Activated CD8-positive, alpha-beta T cell treated with anti-CD3 and anti-CD28 coated beads for 36 hours (primary cell): ENCODE measurements at regions not wholly inside any gene's neighbourhood (a gene's known extent, or its start where the extent isn't known, plus 50 kb on each side); places are given as distances from the start of the nearest gene placed in this dataset.

Experiments
- ATAC-seq: fragments of 200-7000 bp; cut with Tn5 transposase; one replicate; pipeline ENCODE4 v1.10.0; 2021; ENCODE audit warnings: mild to moderate bottlenecking, moderate library complexity
- CTCF ChIA-PET: fragments of 350-600 bp; sonication (Branson Sonifier 250); formaldehyde crosslinking; loops from one replicate; lab custom pipeline; 2021; ENCODE audit warnings: antibody characterized with exemption; lab: Charles Lee
- POLR2A ChIA-PET: fragments of 350-600 bp; sonication (Branson Sonifier 250); formaldehyde crosslinking; loops from one replicate; lab custom pipeline; 2021; ENCODE audit warnings: antibody characterized with exemption; lab: Charles Lee
- DNase-seq: peaks from one replicate; pipeline ENCODE4 v3.0.0-alpha.2; 2020
- H3K27ac Mint-ChIP-seq: one replicate; pipeline ENCODE4 v1.8.0; 2021; ENCODE audit warnings: mild to moderate bottlenecking, mixed read lengths
- H3K27me3 Mint-ChIP-seq: one replicate; pipeline ENCODE4 v1.8.0; 2021; ENCODE audit warnings: mixed read lengths
- H3K36me3 Mint-ChIP-seq: one replicate; pipeline ENCODE4 v1.8.0; 2021; ENCODE audit warnings: low read depth, mixed read lengths
- H3K4me1 Mint-ChIP-seq: one replicate; pipeline ENCODE4 v1.8.0; 2021; ENCODE audit warnings: low read depth, mixed read lengths
- H3K4me3 Mint-ChIP-seq: one replicate; pipeline ENCODE4 v1.8.0; 2021; ENCODE audit warnings: mild to moderate bottlenecking, moderate library complexity, mixed read lengths
- H3K9me3 Mint-ChIP-seq: one replicate; pipeline ENCODE4 v1.8.0; 2021; ENCODE audit warnings: mixed read lengths
- CTCF ChIP-seq: fragments of 200-600 bp; IDR thresholded peaks from one replicate; pipeline ENCODE4 v1.8.0; 2022; ENCODE audit warnings: antibody characterized with exemption, mild to moderate bottlenecking
- intact Hi-C: fragments of 100-400 bp; cut with micrococcal nuclease; formaldehyde crosslinking; loops from one replicate; pipeline ENCODE4 v1.10.0; 2022

GRCh38 chr15:56813995-56814394 is 80.7 kb upstream of the ZNF280D start:
- no peaks in the 10 kb centered on the region for H3K4me1 Mint-ChIP-seq
- DNase-seq (no peak), ATAC-seq (no peak)
- no peak for TF ChIP-seq CTCF
- H3K27me3 Mint-ChIP-seq = no peaks in the 10 kb centered on the region
- intact Hi-C loops = no loop called here
- ChIA-PET POLR2A (no interaction called here), CTCF (no interaction called here)
- H3K4me3 Mint-ChIP-seq = no peak overlapping the region
- peaks cover 7% of the 10 kb centered on the region for H3K9me3 Mint-ChIP-seq
- H3K36me3 Mint-ChIP-seq = no peaks in the 10 kb centered on the region
- H3K27ac Mint-ChIP-seq = no peak overlapping the region

- ChIA-PET CTCF (interaction anchor here (1.3 kb wide), 1 partner anchor 9 kb away, joined by 4 read pairs; no protein-coding TSS in a partner anchor), POLR2A (no interaction called here)
- Mint-ChIP-seq H3K27ac (no peak overlapping the region), H3K27me3 (no peaks in the 10 kb centered on the region), H3K9me3 (peaks cover 15% of the 10 kb centered on the region), H3K36me3 (no peaks in the 10 kb centered on the region), H3K4me3 (no peak overlapping the region), H3K4me1 (no peaks in the 10 kb centered on the region)
- DNase-seq (no peak), ATAC-seq (no peak)
- intact Hi-C loops = no loop called here
- no peak for TF ChIP-seq CTCF
Measured at GRCh38 chr15:56812961-56813360, 79.7 kb upstream of the ZNF280D start.

GRCh38 chr15:56812221-56812620 is 78.9 kb upstream of the ZNF280D start:
- ATAC-seq (no peak), DNase-seq (no peak)
- no peaks in the 10 kb centered on the region for H3K36me3 Mint-ChIP-seq
- POLR2A ChIA-PET = interaction anchor here (0.5 kb wide), 1 partner anchor 178 kb away, joined by 5 read pairs; no protein-coding TSS in a partner anchor
- no peaks in the 10 kb centered on the region for H3K4me1 Mint-ChIP-seq
- CTCF ChIA-PET = interaction anchor here (1.3 kb wide), 1 partner anchor 10 kb away, joined by 4 read pairs; no protein-coding TSS in a partner anchor
- no peaks in the 10 kb centered on the region for H3K27me3 Mint-ChIP-seq
- no peak overlapping the region for H3K27ac Mint-ChIP-seq
- no peak overlapping the region for H3K4me3 Mint-ChIP-seq
- intact Hi-C loops = no loop called here
- peaks cover 19% of the 10 kb centered on the region for H3K9me3 Mint-ChIP-seq
- no peak for TF ChIP-seq CTCF

- ChIA-PET CTCF (interaction anchor here (1.3 kb wide), 1 partner anchor 11 kb away, joined by 4 read pairs; no protein-coding TSS in a partner anchor), POLR2A (interaction anchor here (0.6 kb wide), 1 partner anchor 151 kb away, joined by 3 read pairs; no protein-coding TSS in a partner anchor)
- ATAC-seq = no peak
- H3K4me3 Mint-ChIP-seq = no peak overlapping the region
- no peaks in the 10 kb centered on the region for H3K4me1 Mint-ChIP-seq
- no peak for TF ChIP-seq CTCF
- no peak overlapping the region for H3K27ac Mint-ChIP-seq
- H3K9me3 Mint-ChIP-seq = peaks cover 21% of the 10 kb centered on the region
- DNase-seq = no peak
- no peaks in the 10 kb centered on the region for H3K27me3 Mint-ChIP-seq
- intact Hi-C loops = no loop called here
- H3K36me3 Mint-ChIP-seq = no peaks in the 10 kb centered on the region
Measured at GRCh38 chr15:56811586-56811985, 78.3 kb upstream of the ZNF280D start.

GRCh38 chr15:56808160-56808559 is 74.9 kb upstream of the ZNF280D start:
- Mint-ChIP-seq H3K9me3 (peaks cover 22% of the 10 kb centered on the region), H3K4me1 (peaks cover 5% of the 10 kb centered on the region), H3K4me3 (no peak overlapping the region), H3K27me3 (no peaks in the 10 kb centered on the region), H3K36me3 (no peaks in the 10 kb centered on the region), H3K27ac (no peak overlapping the region)
- CTCF ChIA-PET = interaction anchor here (1.1 kb wide), 1 partner anchor 25 kb away, joined by 3 read pairs; no protein-coding TSS in a partner anchor
- ATAC-seq = no peak
- DNase-seq = no peak
- intact Hi-C loops = no loop called here
- POLR2A ChIA-PET = no interaction called here
- TF ChIP-seq CTCF = no peak
